GM23338 (cell line): ENCODE measurements at regions not wholly inside any gene's neighbourhood (a gene's known extent, or its start where the extent isn't known, plus 50 kb on each side); places are given as distances from the start of the nearest gene placed in this dataset.

ENCODE experiments used
- ATAC-seq: fragments of 200-7000 bp; cut with Tn5 transposase; 3 replicates; pipeline ENCODE4 v1.9.1; 2020
- DNase-seq: peaks from one replicate; pipeline ENCODE4 v3.0.0-alpha.2; 2015; ENCODE audit warnings: low spot score
- H2AFZ ChIP-seq: fragments of 200-600 bp; sonication (generic); 2 replicates; pipeline ENCODE4 v1.8.0; 2016; ENCODE audit warnings: antibody characterized with exemption, mild to moderate bottlenecking, moderate library complexity
- H3F3A ChIP-seq: fragments of 200-600 bp; sonication (generic); replicated peaks from 2 replicates; pipeline ENCODE4 v1.8.0; 2017; ENCODE audit warnings: antibody characterized with exemption, mixed run types, low read depth
- H3K27ac ChIP-seq: fragments of 200-600 bp; sonication (generic); 2 replicates; pipeline ENCODE4 v1.6.1; 2016; ENCODE audit warnings: low read depth
- H3K27me3 ChIP-seq: fragments of 200-600 bp; sonication (generic); 2 replicates; pipeline ENCODE4 v1.8.0; 2016; ENCODE audit warnings: mild to moderate bottlenecking, mixed run types, moderate library complexity; ENCODE audit not compliant: insufficient read depth
- H3K36me3 ChIP-seq: fragments of 200-600 bp; sonication (generic); 2 replicates; pipeline ENCODE4 v1.8.0; 2016; ENCODE audit warnings: mild to moderate bottlenecking; ENCODE audit not compliant: insufficient read depth
- H3K4me1 ChIP-seq: fragments of 200-600 bp; sonication (generic); 2 replicates; pipeline ENCODE4 v1.8.0; 2016; ENCODE audit warnings: mild to moderate bottlenecking, moderate library complexity; ENCODE audit not compliant: insufficient read depth
- H3K4me2 ChIP-seq: fragments of 200-600 bp; sonication (generic); 2 replicates; pipeline ENCODE4 v1.7.1; 2017; ENCODE audit warnings: mixed run types
- H3K4me3 ChIP-seq: fragments of 200-600 bp; sonication (generic); 2 replicates; pipeline ENCODE4 v1.6.1; 2016; ENCODE audit warnings: mixed run types
- H3K79me2 ChIP-seq: fragments of 200-600 bp; sonication (generic); replicated peaks from 2 replicates; pipeline ENCODE4 v1.8.0; 2017; ENCODE audit warnings: mild to moderate bottlenecking; ENCODE audit not compliant: insufficient read depth
- H3K9me2 ChIP-seq: fragments of 200-600 bp; sonication (generic); 2 replicates; pipeline ENCODE4 v1.8.0; 2017; ENCODE audit not compliant: insufficient read depth
- H4K20me1 ChIP-seq: fragments of 200-600 bp; sonication (generic); replicated peaks from 2 replicates; pipeline ENCODE4 v1.8.0; 2017; ENCODE audit warnings: mild to moderate bottlenecking; ENCODE audit not compliant: insufficient read depth
- H3K27ac Mint-ChIP-seq: 2 replicates; pipeline ENCODE4 v1.8.0; 2020; ENCODE audit warnings: inconsistent platforms, mild to moderate bottlenecking, moderate library complexity, mixed read lengths
- H3K27me3 Mint-ChIP-seq: 3 replicates; pipeline ENCODE4 v1.8.0; 2022; ENCODE audit warnings: low read depth, mild to moderate bottlenecking, moderate library complexity, mixed read lengths, inconsistent platforms; ENCODE audit not compliant: insufficient read depth, poor library complexity
- H3K36me3 Mint-ChIP-seq: 3 replicates; pipeline ENCODE4 v1.8.0; 2021; ENCODE audit warnings: low read depth, mild to moderate bottlenecking, inconsistent platforms, moderate library complexity, mixed read lengths
- H3K4me1 Mint-ChIP-seq: 3 replicates; pipeline ENCODE4 v1.8.0; 2020; ENCODE audit warnings: mild to moderate bottlenecking, inconsistent platforms, mixed read lengths
- H3K4me3 Mint-ChIP-seq: 3 replicates; pipeline ENCODE4 v1.8.0; 2021; ENCODE audit warnings: moderate library complexity, mild to moderate bottlenecking, inconsistent platforms, mixed read lengths
- H3K9me3 Mint-ChIP-seq: 3 replicates; pipeline ENCODE4 v1.8.0; 2020; ENCODE audit warnings: moderate library complexity, mild to moderate bottlenecking, inconsistent platforms, mixed read lengths
- CREB1 ChIP-seq: fragments of 250-450 bp; sonication (Bioruptor Pico); IDR thresholded peaks from 2 replicates; pipeline ENCODE4 v1.5.0; 2020; ENCODE audit warnings: low read depth, mild to moderate bottlenecking, moderate library complexity
- CTCF ChIP-seq, 2 experiments: fragments of 200-600 bp in 1 of 2; sonication (generic) in 1 of 2; conservative IDR thresholded peaks; 2 replicates each; pipeline versions ENCODE4 v1.5.1 to v1.6.1; 2016 to 2017; ENCODE audit warnings: antibody characterized with exemption in 2 of 2, low read depth in 2 of 2, mild to moderate bottlenecking in 2 of 2, moderate library complexity in 1 of 2
- ETS1 ChIP-seq: IDR thresholded peaks from 2 replicates; pipeline ENCODE4 v1.6.1; 2016; ENCODE audit warnings: antibody characterized with exemption
- EZH2 ChIP-seq: fragments of 200-600 bp; sonication (generic); IDR thresholded peaks from one replicate; pipeline ENCODE4 v1.8.0; 2017; ENCODE audit warnings: antibody characterized with exemption, mild to moderate bottlenecking, low read depth; ENCODE audit not compliant: unreplicated experiment
- EZH2phosphoT487 ChIP-seq: fragments of 200-600 bp; sonication (generic); IDR thresholded peaks from one replicate; pipeline ENCODE4 v1.8.1; 2018; ENCODE audit warnings: antibody characterized with exemption; ENCODE audit not compliant: unreplicated experiment
- JUNB ChIP-seq: IDR thresholded peaks from one replicate; pipeline ENCODE4 v1.6.1; 2016; ENCODE audit warnings: antibody characterized with exemption; ENCODE audit not compliant: unreplicated experiment
- NANOG ChIP-seq: IDR thresholded peaks from 2 replicates; pipeline ENCODE4 v1.6.1; 2016; ENCODE audit warnings: antibody characterized with exemption, borderline replicate concordance
- POLR2AphosphoS5 ChIP-seq: IDR thresholded peaks from 2 replicates; pipeline ENCODE4 v1.6.1; 2016; ENCODE audit warnings: antibody characterized with exemption, low read depth
- STAT1 ChIP-seq: IDR thresholded peaks from one replicate; pipeline ENCODE4 v1.6.1; 2016; ENCODE audit warnings: antibody characterized with exemption; ENCODE audit not compliant: unreplicated experiment
- ZNF114 ChIP-seq: fragments of 250-450 bp; sonication (Bioruptor Pico); IDR thresholded peaks from 2 replicates; pipeline ENCODE4 v1.5.0; 2020; ENCODE audit warnings: mild to moderate bottlenecking, moderate library complexity
- ZNF331 ChIP-seq: fragments of 250-450 bp; sonication (Bioruptor Pico); IDR thresholded peaks from 2 replicates; pipeline ENCODE4 v1.5.0; 2020; ENCODE audit warnings: low read depth, mild to moderate bottlenecking, moderate library complexity
- ZNF462 ChIP-seq: fragments of 250-450 bp; sonication (Bioruptor Pico); IDR thresholded peaks from 2 replicates; pipeline ENCODE4 v1.5.0; 2020; ENCODE audit warnings: mild to moderate bottlenecking, moderate library complexity
- TF ChIP-seq, protein P1 (sequence below): IDR thresholded peaks from one replicate; pipeline ENCODE4 v1.6.1; 2018; ENCODE audit warnings: antibody characterized with exemption; ENCODE audit not compliant: unreplicated experiment

- Histone ChIP-seq H3K27me3 (no peaks in the 10 kb centered on the region), H3K4me2 (no peak overlapping the region), H3K4me1 (no peaks in the 10 kb centered on the region), H3K79me2 (no peaks in the 10 kb centered on the region), H3K36me3 (no peaks in the 10 kb centered on the region), H2AFZ (no peak overlapping the region), H3K9me2 (no peaks in the 10 kb centered on the region), H3K27ac (no peak overlapping the region), H3K4me3 (no peak overlapping the region), H4K20me1 (no peaks in the 10 kb centered on the region), H3F3A (no peaks in the 10 kb centered on the region)
- Mint-ChIP-seq H3K4me3 (no peak overlapping the region), H3K36me3 (no peaks in the 10 kb centered on the region), H3K9me3 (no peaks in the 10 kb centered on the region), H3K27ac (no peak overlapping the region), H3K27me3 (peaks cover 2% of the 10 kb centered on the region), H3K4me1 (peaks cover 2% of the 10 kb centered on the region; the same call in 1 of the 3 replicates)
- TF ChIP-seq ZNF331 (CRISPR knock-in tag), result no peak
- TF ChIP-seq CTCF (conservative IDR thresholded peaks at IDR 0.05; ENCODE audit: low read depth in 2 of 2), result no peak
- no peak for TF ChIP-seq ZNF462
- TF ChIP-seq, protein P1, sequence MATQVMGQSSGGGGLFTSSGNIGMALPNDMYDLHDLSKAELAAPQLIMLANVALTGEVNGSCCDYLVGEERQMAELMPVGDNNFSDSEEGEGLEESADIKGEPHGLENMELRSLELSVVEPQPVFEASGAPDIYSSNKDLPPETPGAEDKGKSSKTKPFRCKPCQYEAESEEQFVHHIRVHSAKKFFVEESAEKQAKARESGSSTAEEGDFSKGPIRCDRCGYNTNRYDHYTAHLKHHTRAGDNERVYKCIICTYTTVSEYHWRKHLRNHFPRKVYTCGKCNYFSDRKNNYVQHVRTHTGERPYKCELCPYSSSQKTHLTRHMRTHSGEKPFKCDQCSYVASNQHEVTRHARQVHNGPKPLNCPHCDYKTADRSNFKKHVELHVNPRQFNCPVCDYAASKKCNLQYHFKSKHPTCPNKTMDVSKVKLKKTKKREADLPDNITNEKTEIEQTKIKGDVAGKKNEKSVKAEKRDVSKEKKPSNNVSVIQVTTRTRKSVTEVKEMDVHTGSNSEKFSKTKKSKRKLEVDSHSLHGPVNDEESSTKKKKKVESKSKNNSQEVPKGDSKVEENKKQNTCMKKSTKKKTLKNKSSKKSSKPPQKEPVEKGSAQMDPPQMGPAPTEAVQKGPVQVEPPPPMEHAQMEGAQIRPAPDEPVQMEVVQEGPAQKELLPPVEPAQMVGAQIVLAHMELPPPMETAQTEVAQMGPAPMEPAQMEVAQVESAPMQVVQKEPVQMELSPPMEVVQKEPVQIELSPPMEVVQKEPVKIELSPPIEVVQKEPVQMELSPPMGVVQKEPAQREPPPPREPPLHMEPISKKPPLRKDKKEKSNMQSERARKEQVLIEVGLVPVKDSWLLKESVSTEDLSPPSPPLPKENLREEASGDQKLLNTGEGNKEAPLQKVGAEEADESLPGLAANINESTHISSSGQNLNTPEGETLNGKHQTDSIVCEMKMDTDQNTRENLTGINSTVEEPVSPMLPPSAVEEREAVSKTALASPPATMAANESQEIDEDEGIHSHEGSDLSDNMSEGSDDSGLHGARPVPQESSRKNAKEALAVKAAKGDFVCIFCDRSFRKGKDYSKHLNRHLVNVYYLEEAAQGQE, result no peak
- TF ChIP-seq EZH2, result no peak
- TF ChIP-seq EZH2phosphoT487, result no peak
- no peak for TF ChIP-seq STAT1
- TF ChIP-seq ZNF114 (CRISPR knock-in tag), result no peak
- TF ChIP-seq ETS1, result no peak
- no peak for TF ChIP-seq JUNB
- no peak for TF ChIP-seq POLR2AphosphoS5
- TF ChIP-seq NANOG, result no peak
- TF ChIP-seq CREB1 (CRISPR knock-in tag), result no peak
- DNase-seq (no peak), ATAC-seq (no peak)
These were observed 67.2 kb upstream of the ACSL1 start for GRCh38 chr4:184892999-184893398.
